ENCODE measurements at regions not wholly inside any gene's neighbourhood (a gene's known extent, or its start where the extent isn't known, plus 50 kb on each side); places are given as distances from the start of the nearest gene placed in this dataset.

GRCh38 chr14:95464103-95464502 lies 52.3 kb downstream of the SYNE3 start:
- H3K9me3 ChIP-seq = no peaks in the 10 kb centered on the region
- H3K27me3 ChIP-seq = no peaks in the 10 kb centered on the region
- peaks cover 2 to 56% (median 25%) of the 10 kb centered on the region in 12 donors for H3K4me1 ChIP-seq
- 78 to 84% (median 81%) methylated on average over 6 of the region's 6 CpGs for WGBS, 4 donors
- no peak overlapping the region for H3K4me3 ChIP-seq
- DNase-seq = no peak
- TF ChIP-seq CTCF (IDR thresholded peaks at IDR 0.05) (no peak), POLR2A (IDR thresholded peaks at IDR 0.05) (no peak)
- H3K36me3 ChIP-seq = peaks cover 0 to 74% (median 7%) of the 10 kb centered on the region in 9 donors
- no peak for ATAC-seq
- H3K27ac ChIP-seq = peak overlapping the region in 4 of 12 donors; percentile 13 to 60 (median 24)
- intact Hi-C loops (cut with DNase I) = no loop called here

GRCh38 chr14:95463171-95463901 lies 53.1 kb downstream of the SYNE3 start:
- H3K4me1 ChIP-seq = peaks cover 0 to 48% (median 23%) of the 10 kb centered on the region in 12 donors
- ATAC-seq = peak in 1 of 4 donors; percentile 10

GRCh38 chr14:95462491-95462890 lies 54.0 kb downstream of the SYNE3 start:
- no peak for ATAC-seq

More at GRCh38 chr14:95463171-95463901, 53.1 kb downstream of the SYNE3 start:
- 39 to 48% (median 44%) methylated on average over 9 of the region's 9 CpGs for WGBS, 4 donors
- no peak overlapping the region for H3K4me3 ChIP-seq
- peak in 1 of 5 donors; percentile 50 for DNase-seq
- peak overlapping the region in 4 of 12 donors; percentile 13 to 60 (median 24) for H3K27ac ChIP-seq
- intact Hi-C loops (cut with DNase I) = no loop called here
- TF ChIP-seq POLR2A (IDR thresholded peaks at IDR 0.05) (no peak), CTCF (IDR thresholded peaks at IDR 0.05) (no peak)
- no peaks in the 10 kb centered on the region for H3K9me3 ChIP-seq
- no peaks in the 10 kb centered on the region for H3K27me3 ChIP-seq
- H3K36me3 ChIP-seq = peaks cover 0 to 76% (median 7%) of the 10 kb centered on the region in 9 donors

More at GRCh38 chr14:95462491-95462890, 54.0 kb downstream of the SYNE3 start:
- peak overlapping the region in 1 of 12 donors; percentile 42 for H3K27ac ChIP-seq
- H3K4me3 ChIP-seq = no peak overlapping the region
- TF ChIP-seq POLR2A (IDR thresholded peaks at IDR 0.05) = no peak
- TF ChIP-seq CTCF (IDR thresholded peaks at IDR 0.05) = no peak
- no peaks in the 10 kb centered on the region for H3K9me3 ChIP-seq
- H3K4me1 ChIP-seq = peaks cover 0 to 45% (median 18%) of the 10 kb centered on the region in 12 donors
- intact Hi-C loops (cut with DNase I) = no loop called here
- peaks cover 0 to 68% (median 7%) of the 10 kb centered on the region in 9 donors for H3K36me3 ChIP-seq
- no peaks in the 10 kb centered on the region for H3K27me3 ChIP-seq
- 93 to 98% (median 96%) methylated on average over 10 of the region's 10 CpGs for WGBS, 4 donors
- DNase-seq = no peak
